GM18505 (cell line): ENCODE measurements at regions not wholly inside any gene's neighbourhood (a gene's known extent, or its start where the extent isn't known, plus 50 kb on each side); places are given as distances from the start of the nearest gene placed in this dataset.

Experiments used
- ATAC-seq: cut with Tn5 transposase; IDR thresholded peaks from one replicate; pipeline ENCODE4 v1.9.1; 2021; ENCODE audit not compliant: unreplicated experiment
- POLR2A ChIP-seq: IDR thresholded peaks from 4 replicates; pipeline ENCODE4 v1.6.1; 2011; ENCODE audit warnings: borderline replicate concordance; ENCODE audit not compliant: insufficient read depth, insufficient read length; ENCODE audit errors: extremely low read depth

DNA sequence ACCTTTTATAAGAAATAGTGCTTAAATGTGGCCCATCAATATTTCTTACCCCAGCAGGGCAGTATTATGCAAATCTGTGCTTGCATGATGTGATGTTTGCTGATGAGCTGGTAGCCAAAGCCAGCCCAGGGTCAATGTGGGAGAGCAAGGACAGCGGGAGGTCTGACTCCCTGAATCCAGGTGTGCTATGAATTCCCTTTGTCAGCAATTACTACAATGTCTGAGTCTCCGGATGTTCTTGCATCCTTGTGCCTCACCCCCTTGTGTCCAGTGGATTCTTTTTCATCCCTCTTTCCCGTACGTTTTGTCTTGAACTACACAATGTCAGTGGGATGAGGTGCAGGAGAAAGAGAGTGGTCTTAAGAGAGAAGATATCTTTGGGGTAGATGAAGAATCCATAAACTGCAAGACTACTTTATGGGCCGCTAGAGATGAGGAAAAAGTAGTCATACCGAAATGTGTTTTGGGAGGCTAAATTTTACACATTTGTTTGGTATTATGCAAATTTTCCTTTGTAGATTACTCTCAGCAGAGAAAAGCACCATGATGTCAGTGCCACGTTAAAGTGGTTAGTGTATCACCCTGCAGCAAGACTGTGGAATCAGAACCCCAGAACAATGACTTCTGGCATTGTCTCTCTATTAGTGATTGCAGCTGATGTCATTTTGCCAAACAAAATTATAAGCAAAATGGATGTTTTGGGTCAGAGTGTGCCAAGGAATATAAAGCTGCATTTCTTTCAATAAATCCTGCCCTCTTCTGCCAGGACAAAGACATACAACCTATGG is 53.5 kb upstream of the TSHZ3 start:
- no peak for TF ChIP-seq POLR2A
- ATAC-seq, result no peak

DNA sequence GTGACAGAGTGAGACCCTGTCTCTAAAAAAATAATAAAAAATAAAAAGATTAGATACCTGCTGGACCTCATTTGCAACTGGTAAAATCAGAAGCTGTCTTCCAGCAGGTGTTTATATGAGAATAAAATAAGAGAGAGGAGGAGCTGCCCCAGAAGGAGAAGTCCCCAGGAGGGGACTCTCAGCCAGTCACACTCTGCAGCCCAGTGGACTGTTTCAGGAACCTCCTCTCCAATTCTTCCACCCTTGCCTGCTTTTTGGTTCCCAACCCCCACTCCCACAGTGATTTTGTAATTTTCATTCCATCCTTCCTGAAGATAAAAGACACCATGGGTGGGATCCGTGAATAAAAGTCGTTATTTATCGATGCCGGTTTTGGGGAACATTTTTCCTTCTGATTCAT is 56.9 kb upstream of the TSHZ3 start:
- no peak for TF ChIP-seq POLR2A
- no peak for ATAC-seq

DNA sequence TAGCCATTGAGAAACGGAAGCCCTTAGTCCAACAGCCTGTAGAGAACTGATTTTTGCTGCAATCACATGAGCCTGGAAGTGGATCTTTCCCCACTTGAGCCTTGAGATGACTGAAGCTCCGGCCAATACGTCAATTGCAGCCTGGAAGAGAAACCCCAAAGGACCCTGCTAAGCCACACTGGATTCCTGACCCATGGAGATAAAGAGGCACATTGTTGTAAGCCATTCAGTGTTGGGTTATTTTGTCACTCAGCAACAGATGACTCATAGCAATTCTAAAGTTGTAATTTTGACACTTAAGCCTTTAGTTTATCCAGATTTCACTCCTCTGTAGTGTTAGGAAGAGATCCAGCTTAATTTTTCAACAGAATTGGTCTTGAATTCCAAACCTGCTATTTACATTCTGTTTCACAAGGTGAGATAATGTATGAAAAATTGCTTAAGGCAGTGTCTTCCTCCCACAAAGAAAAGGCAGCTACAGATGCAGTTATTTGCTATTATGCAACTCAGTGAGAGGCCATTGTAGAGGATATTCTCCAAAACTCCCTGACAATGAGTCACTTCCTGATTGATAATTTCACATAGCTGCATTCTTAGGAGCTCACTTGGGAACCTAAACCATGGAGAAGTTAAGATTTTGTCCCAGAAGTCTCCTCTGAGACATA is 59.4 kb upstream of the TSHZ3 start:
- no peak for ATAC-seq
- TF ChIP-seq POLR2A, result no peak

DNA sequence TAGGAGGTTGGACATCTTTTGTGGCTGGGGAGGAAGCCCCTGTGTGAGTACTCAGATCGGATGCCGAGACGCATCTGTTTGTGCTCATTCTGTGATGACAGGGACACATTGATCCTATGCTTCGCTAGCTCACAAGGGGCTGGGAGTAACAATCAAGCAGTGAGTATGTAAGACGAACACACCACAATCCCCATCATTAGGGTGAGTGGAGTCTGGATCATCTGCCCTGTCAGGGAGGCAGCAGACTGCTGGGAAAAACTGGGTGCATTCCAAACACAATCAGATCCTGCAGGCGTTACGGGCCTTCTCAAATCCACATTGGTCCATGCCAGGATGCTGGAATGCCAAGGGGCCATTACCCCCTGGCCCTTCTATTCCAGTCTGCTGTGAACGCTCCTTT is 64.1 kb upstream of the TSHZ3 start:
- ATAC-seq, result no peak
- no peak for TF ChIP-seq POLR2A

DNA sequence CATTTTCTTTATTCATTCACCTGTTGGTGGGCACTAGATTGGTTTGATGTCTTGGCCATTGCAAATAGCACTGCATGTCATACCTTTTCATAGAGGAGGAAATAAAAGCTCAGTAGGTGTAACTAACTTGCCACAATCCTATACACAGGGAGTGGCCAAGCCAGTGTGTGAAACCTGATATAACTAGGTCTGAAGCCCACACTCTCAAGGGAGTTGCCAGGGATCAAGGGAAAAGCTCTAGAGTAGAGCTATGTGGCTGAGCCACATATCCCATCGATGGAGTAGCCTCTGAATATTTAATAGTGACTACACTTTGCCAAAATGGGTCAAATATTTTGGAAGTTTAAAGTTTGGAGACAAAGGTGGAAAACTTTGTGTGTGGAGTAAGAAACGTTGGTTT is 66.1 kb upstream of the TSHZ3 start:
- ATAC-seq, result no peak
- TF ChIP-seq POLR2A, result no peak

DNA sequence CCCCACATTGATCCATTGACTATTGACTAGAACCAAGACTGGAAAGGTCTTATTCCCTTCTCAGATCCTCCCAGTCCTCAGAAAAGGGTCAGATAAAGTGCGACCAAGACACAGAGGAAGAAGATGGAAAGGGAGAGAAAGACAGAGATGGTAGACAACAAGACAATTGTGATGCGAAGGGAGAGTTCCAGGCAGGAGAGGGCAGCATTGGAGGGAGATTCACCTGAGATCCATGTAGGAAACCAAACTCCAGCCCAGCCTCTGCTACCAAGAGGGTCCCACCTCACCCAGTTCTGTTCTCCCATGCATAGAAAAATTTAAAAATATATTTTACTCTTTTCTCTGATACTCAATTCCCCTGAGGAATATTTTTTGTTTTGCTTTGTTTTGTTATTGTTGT is 67.3 kb upstream of the TSHZ3 start:
- no peak for ATAC-seq
- no peak for TF ChIP-seq POLR2A

DNA sequence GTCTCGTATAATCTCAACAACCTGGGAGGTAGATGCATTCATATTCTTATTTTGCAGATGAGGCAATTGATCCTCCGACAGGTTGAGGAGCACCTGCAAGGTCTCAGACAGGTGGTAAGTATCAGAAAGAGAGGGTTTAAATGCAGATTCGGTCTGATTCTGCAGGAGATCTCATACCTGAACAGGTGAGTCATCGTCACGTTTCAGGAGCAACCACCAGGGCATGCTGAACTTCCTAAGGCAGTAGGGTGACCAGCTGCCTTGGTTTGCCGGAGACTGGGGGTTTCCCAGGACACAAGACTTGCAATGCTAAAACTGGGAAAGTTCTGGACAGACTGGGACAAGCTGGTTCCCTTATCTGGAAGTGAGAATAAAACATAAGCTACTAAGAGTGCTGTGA is 68.8 kb upstream of the TSHZ3 start:
- ATAC-seq, result no peak
- no peak for TF ChIP-seq POLR2A

DNA sequence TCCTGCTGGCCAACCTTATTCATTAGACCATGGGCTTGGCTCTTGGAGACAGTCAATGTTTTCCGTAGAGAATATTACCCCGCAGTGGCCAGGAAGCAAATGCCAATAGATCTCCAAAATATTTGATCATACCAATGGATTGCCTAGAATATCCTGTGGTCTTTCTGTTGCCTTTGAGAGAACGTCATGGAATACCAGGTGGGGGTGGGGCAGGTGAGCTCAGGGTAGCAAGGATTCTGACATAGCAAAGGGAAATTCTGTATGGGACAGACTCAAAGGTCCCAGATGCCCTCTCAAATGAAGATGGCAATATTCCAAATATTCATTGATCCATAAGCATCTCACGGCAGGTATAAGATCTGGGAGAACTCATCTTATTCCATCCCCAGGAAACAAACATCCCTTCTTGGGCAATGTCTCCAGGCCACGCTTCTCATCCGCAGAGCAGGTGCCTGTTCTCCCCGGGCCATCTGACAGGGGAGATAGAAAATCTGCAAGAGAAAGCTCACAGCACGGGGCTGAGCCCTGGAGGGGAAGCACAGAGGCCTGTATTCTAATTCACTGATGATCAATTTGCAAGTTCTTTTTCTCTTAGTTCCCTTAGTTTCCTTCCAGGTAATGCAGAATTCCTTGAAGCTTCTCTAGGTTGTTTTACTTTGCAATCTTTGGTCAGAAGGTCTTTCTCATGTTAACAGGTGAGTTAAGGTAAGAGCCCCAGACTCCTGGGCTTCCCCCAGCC is 69.6 kb upstream of the TSHZ3 start:
- ATAC-seq, result no peak
- no peak for TF ChIP-seq POLR2A

DNA sequence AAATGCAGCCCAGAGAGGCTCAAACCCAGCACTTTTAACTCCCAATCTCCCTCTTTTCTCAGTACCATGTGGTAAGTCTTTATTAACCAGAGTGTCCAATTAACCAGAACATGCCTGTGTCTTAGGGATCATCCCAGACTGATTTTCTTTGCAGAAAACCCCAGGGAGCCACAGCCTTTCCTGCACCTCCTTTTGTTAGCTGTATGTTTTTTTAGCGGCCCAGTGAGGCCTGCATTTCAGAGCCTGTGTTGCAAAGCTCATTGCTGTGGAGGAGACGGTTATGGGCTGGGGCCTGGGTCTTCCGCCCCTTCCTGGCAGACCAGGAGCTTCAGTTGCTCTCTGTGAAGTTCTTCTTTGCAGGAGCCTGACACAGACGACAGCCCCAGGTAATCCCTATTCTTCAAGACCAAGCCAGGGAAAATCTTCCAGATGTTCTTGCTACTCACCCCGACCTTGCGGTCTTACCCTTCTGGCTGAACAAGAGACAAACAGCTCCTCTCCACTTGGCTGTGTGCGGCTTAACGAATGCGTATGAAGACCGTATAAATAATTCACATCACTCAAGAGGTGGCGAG is 70.7 kb upstream of the TSHZ3 start:
- no peak for TF ChIP-seq POLR2A
- no peak for ATAC-seq

DNA sequence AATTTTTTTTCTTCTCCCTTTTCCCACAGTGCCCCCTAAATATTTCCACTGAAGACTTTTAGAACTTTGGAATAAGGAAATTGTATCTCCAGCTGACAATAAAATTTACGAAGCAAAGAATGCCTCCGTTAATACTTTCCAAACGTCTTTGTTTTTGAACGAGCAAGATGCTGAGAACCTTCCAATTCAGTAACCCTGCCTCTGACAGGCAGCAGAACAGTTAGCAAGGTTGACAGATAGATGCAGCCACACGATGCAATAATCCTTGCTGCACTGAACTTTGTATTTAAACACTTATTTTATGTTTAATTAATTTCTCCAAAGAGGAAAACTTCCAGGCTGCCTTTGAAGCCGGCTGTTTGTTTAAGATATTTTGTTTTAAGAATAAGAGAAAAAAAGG is 71.8 kb upstream of the TSHZ3 start:
- TF ChIP-seq POLR2A, result no peak
- ATAC-seq, result no peak

DNA sequence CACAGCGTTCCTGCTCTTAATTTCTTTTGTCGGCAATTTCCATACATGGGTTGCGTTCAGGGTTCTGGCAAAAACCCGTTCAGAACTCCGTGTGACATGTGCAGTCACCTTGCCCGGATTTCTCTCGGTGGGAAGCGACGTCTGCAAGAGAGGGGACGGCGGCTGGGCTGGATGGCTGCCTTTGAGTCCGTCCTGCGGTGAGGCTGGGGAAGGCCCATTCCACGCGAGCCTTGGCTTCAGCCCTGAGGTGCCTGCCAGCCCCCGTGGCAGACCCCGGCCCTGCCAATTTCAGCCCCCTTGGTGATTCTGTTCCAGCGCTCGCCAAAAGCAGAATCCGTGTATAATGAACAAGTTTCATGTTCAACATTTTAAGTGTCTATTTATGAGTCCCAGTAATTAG is 72.6 kb upstream of the TSHZ3 start:
- TF ChIP-seq POLR2A, result no peak
- ATAC-seq, result no peak

DNA sequence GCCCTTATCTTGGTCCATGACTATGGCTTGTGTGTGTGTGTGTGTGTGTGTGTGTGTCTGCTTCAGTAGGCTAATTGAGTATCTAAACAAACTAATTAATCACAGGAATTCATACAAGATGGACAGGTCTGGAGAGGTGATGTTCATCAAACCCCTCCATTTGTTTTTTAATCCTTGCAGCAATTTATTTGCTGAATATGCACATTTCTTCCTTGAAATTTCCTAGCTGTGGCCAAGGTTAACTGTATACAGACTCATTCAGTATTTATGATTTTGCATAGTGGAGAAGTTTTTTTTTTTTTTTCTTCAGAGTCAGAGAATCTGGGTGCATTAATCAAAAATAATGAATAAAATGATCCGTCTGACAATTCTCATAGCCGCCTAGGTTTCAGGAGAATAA is 74.7 kb upstream of the TSHZ3 start:
- no peak for TF ChIP-seq POLR2A
- ATAC-seq, result no peak

DNA sequence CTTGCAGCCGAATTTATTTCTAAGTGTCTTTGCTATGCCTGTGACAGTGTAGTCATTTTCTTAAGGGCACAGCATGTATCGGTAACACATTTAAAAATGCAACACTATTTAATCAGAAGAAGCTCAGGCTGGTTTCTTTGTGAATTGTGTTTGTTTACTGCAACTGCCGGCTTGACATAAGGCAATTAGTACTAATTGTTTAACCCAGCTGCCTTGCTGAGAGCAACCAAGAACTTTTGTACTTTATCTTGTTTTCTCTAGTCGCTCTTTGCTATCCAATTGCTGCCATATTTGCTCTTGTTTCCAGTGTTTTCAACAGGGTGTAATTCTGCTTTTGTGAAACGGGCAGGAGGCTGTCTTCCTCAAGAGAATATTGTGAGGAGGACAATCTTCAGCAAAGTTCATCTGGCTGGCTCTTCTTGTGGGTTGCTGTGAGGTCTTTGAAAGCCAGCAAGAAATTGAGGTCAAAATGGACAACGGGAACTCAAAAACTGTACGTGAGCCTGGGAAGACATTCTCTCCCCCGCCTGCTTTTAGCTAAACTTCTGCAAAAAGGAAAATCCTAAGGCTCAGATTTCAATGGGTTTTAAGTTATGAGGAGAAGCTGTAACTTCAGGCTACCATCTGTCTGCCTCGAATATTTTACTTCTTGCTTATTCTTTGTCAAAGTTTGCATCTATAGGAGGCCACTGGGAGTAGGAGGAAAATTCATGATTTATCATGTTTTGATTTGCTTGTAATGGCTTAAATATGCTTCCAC is 75.8 kb upstream of the TSHZ3 start:
- no peak for ATAC-seq
- no peak for TF ChIP-seq POLR2A
